GM19351 (cell line): ENCODE measurements at regions not wholly inside any gene's neighbourhood (a gene's known extent, or its start where the extent isn't known, plus 50 kb on each side); places are given as distances from the start of the nearest gene placed in this dataset.
A peak's percentile ranks its signal among the peaks of the same experiment; 100 is the strongest.
"Not testable (repeated sequence)": the region's sequence is repeated elsewhere in the genome, so short reads cannot be mapped to it uniquely, and the experiment has no call there.

ENCODE experiments used
- ATAC-seq: cut with Tn5 transposase; IDR thresholded peaks from one replicate; pipeline ENCODE4 v1.9.1; 2021; ENCODE audit warnings: mild to moderate bottlenecking, moderate library complexity; ENCODE audit not compliant: unreplicated experiment

DNA sequence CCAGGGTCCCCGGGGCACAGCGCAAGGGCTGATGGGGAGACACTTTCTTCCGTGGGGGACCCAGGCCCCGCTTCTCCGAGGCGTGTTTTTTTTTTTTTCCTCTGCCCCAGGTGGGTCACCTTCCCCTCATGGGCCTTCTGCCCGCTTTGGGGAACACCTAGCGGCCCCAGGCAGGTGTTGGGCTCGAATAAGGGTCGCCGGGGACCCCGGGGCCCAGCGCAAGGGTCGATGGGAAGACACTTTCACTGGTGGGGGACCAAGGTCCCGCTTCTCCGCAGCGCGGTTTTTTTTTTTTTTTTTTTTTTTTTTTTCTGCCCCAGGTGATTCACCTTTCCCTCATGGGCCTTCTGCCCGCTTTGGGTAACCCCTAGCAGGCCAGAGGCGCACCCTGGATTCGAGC is 193.8 kb downstream of the POTEG start:
- ATAC-seq: not testable (repeated sequence)

DNA sequence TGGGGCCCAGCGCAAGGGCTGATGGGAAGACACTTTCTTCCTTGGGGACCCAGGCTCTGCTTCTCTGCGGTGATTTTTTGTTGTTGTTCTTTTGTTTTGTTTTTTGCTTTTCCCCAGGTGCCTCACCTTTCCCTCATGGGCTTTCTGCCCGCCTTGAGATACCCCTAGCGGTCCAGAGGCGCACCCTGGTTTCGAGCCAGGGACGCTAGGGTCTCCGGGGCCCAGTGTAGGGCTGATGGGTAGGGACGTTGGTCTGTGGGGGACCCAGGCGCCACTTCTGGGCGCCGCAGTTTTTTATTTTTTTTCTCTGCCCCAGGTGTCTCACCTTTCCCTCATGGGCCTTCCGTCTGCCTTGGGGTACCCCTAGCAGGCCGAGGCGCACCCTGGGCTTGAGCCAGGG is 192.7 kb downstream of the POTEG start:
- not testable (repeated sequence) for ATAC-seq

- not testable (repeated sequence) for ATAC-seq
Measured at GRCh38 chr14:19242529-19242928, 191.6 kb downstream of the POTEG start.

DNA sequence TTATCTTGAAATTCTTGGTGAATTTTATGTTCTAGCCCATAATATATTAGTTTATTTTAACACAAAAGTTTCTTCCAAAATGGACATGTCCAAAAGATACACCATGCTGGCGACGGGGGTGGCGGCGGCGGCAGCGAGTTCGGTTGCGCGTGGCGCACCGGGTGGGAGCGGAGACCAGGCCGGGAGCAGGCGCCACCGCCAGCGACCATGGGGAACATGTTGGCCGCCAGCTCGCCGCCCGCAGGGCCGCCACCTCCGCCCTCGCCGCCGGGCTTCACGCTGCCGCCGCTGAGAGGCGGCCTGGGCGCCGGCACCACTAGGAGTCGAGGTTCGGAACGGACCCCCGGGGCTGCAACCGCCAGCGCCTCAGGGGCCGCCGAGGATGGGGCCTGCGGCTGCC is 167.2 kb downstream of the POTEG start:
- not testable (repeated sequence) for ATAC-seq

DNA sequence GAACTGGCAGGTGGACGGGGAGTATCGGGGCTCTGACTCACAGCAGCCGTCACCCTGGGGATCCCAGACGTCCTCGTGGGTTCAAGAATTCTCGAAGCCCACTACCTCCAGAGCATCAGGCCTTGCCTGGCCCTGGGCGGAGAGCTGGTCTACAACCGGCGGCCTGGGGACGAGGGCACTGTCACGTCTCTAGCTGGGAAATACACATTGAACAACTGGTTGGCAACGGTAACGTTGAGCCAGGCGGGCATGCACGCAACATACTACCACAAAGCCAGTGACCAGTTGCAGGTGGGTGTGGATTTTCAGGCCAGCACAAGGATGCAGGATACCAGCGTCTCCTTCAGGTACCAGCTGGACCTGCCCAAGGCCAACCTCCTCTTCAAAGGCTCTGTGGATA is 166.5 kb downstream of the POTEG start:
- not testable (repeated sequence) for ATAC-seq

GRCh38 chr14:19268047-19268627 is 166.0 kb downstream of the POTEG start:
- not testable (repeated sequence) for ATAC-seq

- ATAC-seq: not testable (repeated sequence)
Measured at GRCh38 chr14:19272235-19272634, 161.9 kb downstream of the POTEG start.

DNA sequence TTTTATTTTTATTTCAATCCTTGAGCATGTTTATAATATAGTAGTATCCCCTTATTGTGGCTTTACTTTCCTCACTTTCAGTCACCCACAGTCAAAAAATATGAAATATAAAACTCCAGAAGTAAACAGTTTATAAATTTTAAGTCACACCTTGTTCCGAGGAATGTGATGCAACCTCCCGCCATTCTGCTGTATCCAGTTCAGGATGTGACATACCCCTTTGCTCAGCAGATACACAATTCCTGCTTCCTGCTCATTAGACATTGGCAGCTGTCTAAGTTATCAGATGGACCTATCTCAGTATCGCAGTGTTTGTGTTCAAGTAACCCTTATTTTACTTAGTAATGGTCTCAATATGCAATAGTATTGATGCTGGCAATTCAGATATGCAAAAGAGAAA is 144.5 kb downstream of the POTEG start:
- not testable (repeated sequence) for ATAC-seq

GRCh38 chr14:19300243-19300642 is 133.9 kb downstream of the POTEG start:
- ATAC-seq: not testable (repeated sequence)

GRCh38 chr14:19300838-19301237 is 133.3 kb downstream of the POTEG start:
- ATAC-seq: not testable (repeated sequence)

DNA sequence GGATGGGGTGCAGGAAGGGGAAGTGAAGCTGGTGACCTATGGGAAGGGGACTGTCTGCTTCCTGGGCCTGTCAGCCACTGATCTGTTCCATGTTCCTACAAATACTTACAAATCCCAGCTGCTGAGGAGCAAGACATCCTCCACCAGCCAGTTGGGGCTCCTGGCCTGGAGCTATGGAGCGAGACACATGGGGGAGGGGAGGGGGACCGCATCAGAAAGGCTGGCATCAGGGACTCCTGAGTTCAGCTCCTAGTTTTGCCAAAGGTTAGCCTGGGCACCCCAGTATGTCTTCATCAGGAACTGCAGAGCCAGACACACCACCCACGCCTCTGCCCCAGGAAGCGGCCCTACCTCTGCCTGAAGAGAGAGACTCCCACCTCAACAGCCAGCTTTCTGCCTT is 130.3 kb downstream of the POTEG start:
- ATAC-seq: not testable (repeated sequence)

DNA sequence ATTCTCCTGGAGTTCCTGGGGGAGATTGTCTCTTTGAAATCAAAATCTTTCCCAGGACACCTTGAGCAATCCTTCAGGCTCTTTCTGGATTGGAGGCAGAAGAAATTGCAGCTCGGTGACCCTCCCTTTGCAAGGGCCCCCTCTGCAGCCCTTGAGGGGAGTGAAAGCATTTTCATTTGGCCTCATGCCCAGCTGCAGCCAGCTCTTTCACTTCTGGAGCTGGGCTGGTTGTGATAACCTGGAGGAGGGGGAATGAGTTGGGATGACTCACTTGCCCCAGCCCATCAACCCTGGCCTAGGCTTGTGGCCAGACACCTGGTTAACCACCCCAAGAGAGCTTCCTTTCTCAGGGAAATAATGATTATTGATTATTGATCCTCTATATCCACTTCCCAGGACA is 129.7 kb downstream of the POTEG start:
- ATAC-seq: not testable (repeated sequence)

- not testable (repeated sequence) for ATAC-seq
Measured at GRCh38 chr14:19304918-19305317, 129.2 kb downstream of the POTEG start.

- not testable (repeated sequence) for ATAC-seq
Measured at GRCh38 chr14:19305776-19306175, 128.4 kb downstream of the POTEG start.

GRCh38 chr14:19306405-19306804 is 127.7 kb downstream of the POTEG start:
- ATAC-seq: not testable (repeated sequence)

DNA sequence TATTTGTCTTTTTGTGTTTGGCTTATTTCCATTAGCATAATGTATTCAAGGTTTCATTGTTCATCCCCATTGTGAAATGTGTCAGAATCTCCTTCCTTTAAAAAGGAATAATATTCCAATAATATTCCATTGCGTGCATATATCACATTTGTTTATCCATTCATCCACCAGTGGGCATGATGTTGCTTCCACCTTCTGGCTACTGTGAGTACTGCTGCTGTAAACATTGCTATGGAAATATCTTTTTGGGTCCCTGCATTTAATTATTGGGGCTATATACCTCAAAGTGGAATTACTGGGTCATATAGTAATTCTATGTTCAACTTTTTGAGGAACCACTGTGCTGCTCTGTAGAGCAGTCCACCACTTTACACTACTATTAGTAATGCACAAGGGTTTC is 123.1 kb downstream of the POTEG start:
- ATAC-seq: peak; percentile 60

- not testable (repeated sequence) for ATAC-seq
Measured at GRCh38 chr14:19330678-19331077, 103.5 kb downstream of the POTEG start.

GRCh38 chr14:19337232-19338059 is 96.7 kb downstream of the POTEG start:
- ATAC-seq: not testable (repeated sequence)

DNA sequence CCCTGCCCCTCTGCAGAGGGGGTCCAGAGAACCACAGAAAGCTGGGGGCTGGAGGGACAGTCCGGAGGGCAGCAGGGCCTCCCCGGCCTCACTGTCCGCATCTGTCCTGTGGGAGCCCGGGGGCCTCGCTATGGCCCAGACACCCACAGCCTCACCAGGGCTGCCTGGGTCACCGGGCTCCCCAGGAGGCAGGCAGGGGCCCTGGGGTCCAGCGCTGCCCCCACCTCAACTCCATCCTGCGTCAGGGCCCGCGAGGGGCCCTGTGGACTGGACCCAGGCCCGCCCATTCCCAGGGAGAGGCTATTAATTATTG is 96.1 kb downstream of the POTEG start:
- not testable (repeated sequence) for ATAC-seq

DNA sequence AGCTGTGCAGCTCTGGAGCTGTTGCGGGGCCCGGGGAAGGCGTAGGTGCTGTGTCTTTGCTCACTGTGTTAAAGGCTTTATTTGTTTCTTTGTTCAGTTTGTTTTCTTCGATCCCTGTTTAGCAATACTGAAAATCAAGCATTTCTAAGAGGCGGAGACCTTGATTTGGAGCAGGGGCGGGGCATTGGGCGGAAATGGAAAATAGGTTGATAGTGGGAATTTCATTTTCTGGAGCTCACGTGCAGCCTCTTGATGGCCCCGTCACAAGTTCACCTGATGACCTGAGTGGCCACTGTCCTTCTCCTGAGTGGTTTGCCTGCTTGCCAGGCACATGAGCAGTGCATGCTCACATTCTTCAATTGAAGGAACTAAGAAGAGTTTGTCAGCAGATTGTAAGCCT is 93.2 kb downstream of the POTEG start:
- ATAC-seq: not testable (repeated sequence)

GRCh38 chr14:19341627-19342026 is 92.5 kb downstream of the POTEG start:
- ATAC-seq: not testable (repeated sequence)

GRCh38 chr14:19344261-19344660 is 89.9 kb downstream of the POTEG start:
- not testable (repeated sequence) for ATAC-seq
